ENCODE measurements at regions not wholly inside any gene's neighbourhood (a gene's known extent, or its start where the extent isn't known, plus 50 kb on each side); places are given as distances from the start of the nearest gene placed in this dataset.
"Not testable (repeated sequence)": the region's sequence is repeated elsewhere in the genome, so short reads cannot be mapped to it uniquely, and the experiment has no call there.

DNA sequence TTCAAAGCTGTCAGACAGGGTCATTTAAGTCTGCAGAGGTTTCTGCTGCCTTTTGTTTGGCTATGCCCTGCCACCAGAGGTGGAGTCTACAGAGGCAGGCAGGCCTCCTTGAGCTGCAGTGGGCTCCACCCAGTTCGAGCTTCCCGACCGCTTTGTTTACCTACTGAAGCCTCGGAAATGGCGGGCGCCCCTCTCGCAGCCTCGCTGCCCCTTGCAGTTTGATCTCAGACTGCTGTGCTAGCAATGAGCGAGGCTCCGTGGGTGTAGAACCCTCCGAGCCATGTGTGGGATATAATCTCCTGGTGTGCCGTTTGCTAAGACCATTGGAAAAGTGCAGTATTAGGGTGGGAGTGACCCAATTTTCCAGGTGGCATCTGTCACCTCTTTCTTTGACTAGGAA lies 471.7 kb downstream of the RAB38 start:
- H3K9me3 ChIP-seq (ENCODE audit: insufficient read depth in 2 of 2, low read depth in 1 of 2, low read length in 1 of 2); H4K5ac ChIP-seq (ENCODE audit: insufficient read length, low read depth, low read length); H3K23me2 ChIP-seq (ENCODE audit: low read depth, low read length); H2AFZ ChIP-seq (ENCODE audit: low read length); H4K8ac ChIP-seq (ENCODE audit: extremely low read depth, insufficient read depth, low read length); H3K36me3 ChIP-seq (ENCODE audit: control insufficient read depth in 2 of 4, insufficient read depth in 4 of 4, low read length in 3 of 4); H3K4me2 ChIP-seq (ENCODE audit: insufficient read depth in 1 of 2, low read depth in 2 of 2, low read length in 2 of 2); H3K56ac ChIP-seq (replicated peaks; ENCODE audit: insufficient read length, low read depth, low read length); H2BK120ac ChIP-seq (replicated peaks; ENCODE audit: low read depth, low read length); H3K27ac ChIP-seq (ENCODE audit: low read depth, low read length); H2BK5ac ChIP-seq (ENCODE audit: low read depth, low read length); H3K18ac ChIP-seq (ENCODE audit: extremely low read depth, low read length); H2BK15ac ChIP-seq (ENCODE audit: low read length); H3K79me1 ChIP-seq (ENCODE audit: low read depth, low read length); H4K91ac ChIP-seq (replicated peaks; ENCODE audit: insufficient read length, low read length); H3K4ac ChIP-seq (replicated peaks; ENCODE audit: insufficient read length, low read depth, low read length); H3K27me3 ChIP-seq (replicated peaks in 1 of 4; ENCODE audit: control insufficient read depth in 3 of 4, extremely low read depth in 1 of 4, insufficient read depth in 3 of 4, low read length in 3 of 4); H3K9ac ChIP-seq (replicated peaks in 1 of 4; ENCODE audit: extremely low read depth in 1 of 4, low read depth in 3 of 4, low read length in 3 of 4); POLR2A ChIA-PET (ENCODE audit: partially characterized antibody); H3K4me1 ChIP-seq (replicated peaks in 1 of 4; ENCODE audit: control insufficient read depth in 3 of 4, insufficient read depth in 4 of 4, low read length in 3 of 4); FAIRE-seq; H3K14ac ChIP-seq (ENCODE audit: insufficient read length); H4K20me1 ChIP-seq (replicated peaks in 1 of 2; ENCODE audit: control insufficient read depth in 1 of 2, insufficient read depth in 2 of 2, low read length in 2 of 2); H2BK12ac ChIP-seq (ENCODE audit: low read depth, low read length); H2AK5ac ChIP-seq (ENCODE audit: low read depth, low read length); H3K4me3 ChIP-seq (ENCODE audit: extremely low read depth in 1 of 4, insufficient read depth in 2 of 4, low read depth in 3 of 4, low read length in 4 of 4); H2BK20ac ChIP-seq (ENCODE audit: low read length); H3K23ac ChIP-seq (ENCODE audit: insufficient read length); DNase-seq (ENCODE audit: low read depth in 1 of 2, low spot score in 2 of 2); H3K79me2 ChIP-seq (ENCODE audit: control insufficient read depth in 1 of 2, insufficient read depth in 2 of 2, low read length in 2 of 2): not testable (repeated sequence)
- WGBS, 2 experiments (ENCODE audit: extremely low coverage in 1 of 2, insufficient coverage in 1 of 2, insufficient read length in 1 of 2, insufficient replicate concordance in 2 of 2, low coverage in 1 of 2, low lambda C conversion rate in 2 of 2, missing lambda C conversion rate in 1 of 2) = 91% methylated on average over 12 of the region's 12 CpGs; no CpG with 5 or more reads in 1 of the 2 experiments
- CTCF ChIA-PET (ENCODE audit: partially characterized antibody) = interaction anchor here (0.6 kb wide), 1 partner anchor 76 kb away, joined by 3 read pairs; no protein-coding TSS in a partner anchor
